Stimulated activated CD4-positive, alpha-beta T cell treated with anti-CD3 and anti-CD28 coated beads, Interleukin-4, amount 100 ng/mL, for 4 hours (primary cell): ENCODE measurements at regions not wholly inside any gene's neighbourhood (a gene's known extent, or its start where the extent isn't known, plus 50 kb on each side); places are given as distances from the start of the nearest gene placed in this dataset.
A peak's percentile ranks its signal among the peaks of the same experiment; 100 is the strongest.

ENCODE experiments used
- DNase-seq, 2 experiments: peaks; one replicate each; pipeline ENCODE4 v3.0.0-alpha.2; 2020

DNA sequence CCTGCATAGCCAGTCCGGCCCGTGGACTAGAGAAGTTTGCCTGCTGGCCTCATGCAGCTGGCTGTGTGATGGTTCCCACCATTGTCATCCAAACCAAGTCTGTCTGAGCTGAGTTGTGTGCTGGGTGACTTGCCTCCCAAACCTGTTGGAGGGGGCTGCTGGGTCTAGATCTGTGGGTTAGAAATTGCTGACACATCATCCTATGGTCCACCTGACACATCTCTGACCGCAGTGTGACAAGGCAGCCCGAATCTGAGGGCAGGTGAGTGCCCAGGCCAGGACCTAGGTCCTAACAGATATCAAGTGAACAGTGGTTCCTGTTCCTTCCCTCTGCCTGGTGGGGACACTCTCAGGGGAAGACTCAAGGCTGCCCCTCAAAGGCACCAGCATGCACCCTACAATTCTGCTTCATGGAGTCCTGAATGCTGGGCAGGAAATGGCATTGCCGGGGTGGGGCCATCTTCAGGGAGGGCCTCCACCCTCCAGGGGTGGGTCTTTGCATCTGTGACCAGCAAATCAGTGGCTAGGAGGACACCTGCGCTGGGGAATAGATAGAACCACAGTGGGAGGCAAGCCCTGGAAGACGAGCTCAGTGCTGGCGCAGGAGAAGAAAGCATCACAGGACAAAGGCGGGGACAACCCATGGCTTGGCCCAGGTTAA, 117.9 kb upstream of the ID2 start:
- DNase-seq = no peak

DNA sequence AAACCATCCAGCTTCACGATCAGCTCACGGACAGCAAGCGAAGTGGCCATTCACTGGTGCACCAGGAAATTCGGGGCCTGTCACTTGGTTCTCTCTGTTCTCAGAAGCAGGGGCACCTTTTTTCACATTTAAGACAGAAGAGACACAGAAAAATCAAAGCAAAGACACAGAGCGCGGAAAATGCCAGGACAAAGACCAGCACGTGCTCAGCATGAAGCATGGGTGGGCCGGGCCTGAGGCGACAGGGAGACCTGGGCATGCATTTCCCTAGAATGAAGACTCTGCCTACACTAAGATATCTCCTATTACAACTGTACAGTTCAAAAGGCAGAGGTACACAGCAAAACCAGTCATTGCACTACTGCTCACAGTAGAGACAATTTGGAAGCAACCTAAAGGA, 117.4 kb upstream of the ID2 start:
- no peak for DNase-seq

DNA sequence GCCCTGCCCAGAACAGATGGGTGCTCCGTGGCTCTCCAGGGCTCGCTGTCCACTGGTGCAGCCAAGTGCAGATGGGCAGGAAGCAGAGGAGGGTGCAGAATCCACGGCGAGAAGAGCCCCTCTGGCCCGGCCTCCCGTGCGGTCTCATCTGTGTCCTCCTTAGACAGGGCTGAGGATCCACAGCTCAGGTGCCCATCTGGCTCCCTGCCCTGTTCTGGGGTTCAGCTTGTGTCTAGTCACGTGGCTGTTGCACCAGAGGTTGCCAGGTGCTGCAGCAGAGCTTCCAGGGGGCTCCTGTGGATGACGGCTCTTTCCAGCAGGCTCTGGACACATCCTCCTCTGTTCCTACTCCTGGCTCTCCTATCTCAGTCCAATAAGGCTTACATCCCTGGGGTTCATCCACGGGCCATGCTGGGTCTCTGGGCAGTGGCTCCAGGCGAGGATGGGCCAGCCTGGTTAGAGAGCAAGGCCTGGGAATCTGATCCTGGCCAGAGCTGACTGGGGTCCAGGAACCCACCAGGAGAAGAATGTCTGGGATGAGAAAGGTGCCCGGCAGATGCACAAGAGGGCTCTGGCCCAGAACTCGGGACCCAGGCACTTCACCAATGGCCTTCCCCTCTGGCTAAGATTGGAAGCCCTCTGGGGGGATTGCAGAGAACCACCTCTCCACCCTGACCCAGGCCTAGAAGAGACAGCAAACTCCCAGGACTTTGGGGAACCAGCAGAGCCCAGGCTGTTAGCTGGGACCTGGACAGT, 116.3 kb upstream of the ID2 start:
- DNase-seq = no peak

DNA sequence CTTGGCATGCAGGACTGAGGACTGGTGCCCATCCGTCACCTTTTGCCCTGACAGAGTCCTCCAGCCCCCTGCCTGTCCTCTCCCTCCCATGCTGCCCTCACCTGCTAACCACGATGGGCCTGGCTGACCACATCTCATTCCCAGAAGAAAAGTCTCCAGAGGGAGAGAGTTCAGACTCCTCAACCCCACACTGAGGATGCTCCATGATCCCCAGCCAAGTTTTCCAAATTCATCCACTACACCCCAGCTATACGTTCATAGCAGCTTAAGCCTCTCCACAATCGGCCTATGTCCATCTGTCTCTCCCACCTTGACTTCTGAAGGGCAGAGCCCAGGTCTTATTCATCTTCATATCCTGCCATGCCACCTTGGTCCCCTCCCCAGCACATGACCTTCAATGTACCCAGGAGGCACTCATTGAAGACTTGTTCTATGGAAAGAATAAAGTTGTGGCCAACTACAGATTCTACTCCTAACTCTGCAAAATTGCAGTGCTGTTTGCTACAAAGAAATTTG, 115.6 kb upstream of the ID2 start:
- DNase-seq = no peak

DNA sequence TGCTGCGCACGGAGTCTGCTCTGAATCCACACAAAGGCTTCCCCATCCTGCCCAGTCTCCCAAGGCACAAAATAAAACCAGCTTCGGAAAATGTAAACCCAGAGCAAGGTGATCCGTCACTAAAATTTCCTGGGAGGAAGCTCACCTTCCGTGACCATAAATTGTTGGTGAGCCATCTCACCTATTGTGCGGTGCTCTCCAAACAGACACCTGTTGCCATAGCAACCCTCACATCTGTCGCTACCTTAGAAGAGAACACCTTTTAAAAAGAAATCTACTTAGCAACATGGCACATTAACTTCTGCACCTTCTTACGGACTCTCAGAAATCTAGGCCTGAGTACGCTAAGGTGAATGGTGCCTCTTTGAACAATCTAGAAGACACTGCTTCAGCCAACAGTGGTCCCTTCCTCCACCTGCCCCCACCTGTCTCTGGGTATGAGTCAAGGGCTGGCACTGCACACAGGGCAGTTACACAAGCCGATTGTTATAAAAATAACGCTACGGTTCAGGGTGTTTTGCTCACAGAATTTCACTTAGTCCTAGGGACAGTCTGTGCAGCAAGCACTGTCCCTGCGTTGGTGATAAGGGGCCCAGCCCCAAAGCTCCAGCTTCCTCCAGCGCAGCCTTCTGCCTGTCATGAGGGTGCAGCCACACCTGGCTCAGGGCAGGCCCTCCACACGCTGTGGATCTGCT, 114.9 kb upstream of the ID2 start:
- no peak for DNase-seq

DNA sequence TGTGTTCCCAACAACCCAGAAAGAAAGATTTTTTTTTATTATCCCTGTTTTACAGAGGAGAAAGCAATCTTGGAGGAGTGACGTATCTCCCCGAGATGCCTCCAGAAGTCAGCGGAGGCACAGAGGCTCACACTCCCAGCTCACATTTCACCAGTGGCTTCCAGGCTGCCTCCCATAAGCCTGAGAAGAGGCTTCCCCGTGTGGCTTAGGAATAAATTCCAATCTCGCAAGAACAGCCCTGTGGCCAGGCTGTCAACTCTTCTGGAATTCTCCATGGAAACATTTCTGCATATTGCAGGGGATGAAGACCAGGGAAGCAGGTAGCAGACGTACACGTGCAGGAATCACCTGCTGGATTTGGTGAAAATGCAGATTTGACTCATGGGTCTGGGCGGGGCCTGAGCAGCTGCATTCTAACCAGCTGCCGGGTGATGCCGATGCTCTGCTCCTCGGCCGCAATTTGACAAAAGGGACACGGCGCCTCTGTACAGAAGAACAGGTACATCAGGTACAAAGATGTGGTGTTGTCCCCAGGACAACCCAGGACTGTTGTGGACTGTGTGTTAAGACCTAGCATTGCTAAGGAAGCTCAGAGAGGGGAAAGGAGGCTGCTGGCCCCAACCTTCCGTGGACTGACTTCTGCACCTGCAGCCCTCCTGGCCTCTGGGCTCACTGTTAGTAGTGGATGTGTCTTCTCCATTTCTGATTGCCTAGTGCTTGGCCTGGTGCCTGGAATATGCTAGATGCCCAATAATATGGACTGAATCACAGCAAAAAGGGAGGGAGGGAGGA, 114.2 kb upstream of the ID2 start:
- no peak for DNase-seq

DNA sequence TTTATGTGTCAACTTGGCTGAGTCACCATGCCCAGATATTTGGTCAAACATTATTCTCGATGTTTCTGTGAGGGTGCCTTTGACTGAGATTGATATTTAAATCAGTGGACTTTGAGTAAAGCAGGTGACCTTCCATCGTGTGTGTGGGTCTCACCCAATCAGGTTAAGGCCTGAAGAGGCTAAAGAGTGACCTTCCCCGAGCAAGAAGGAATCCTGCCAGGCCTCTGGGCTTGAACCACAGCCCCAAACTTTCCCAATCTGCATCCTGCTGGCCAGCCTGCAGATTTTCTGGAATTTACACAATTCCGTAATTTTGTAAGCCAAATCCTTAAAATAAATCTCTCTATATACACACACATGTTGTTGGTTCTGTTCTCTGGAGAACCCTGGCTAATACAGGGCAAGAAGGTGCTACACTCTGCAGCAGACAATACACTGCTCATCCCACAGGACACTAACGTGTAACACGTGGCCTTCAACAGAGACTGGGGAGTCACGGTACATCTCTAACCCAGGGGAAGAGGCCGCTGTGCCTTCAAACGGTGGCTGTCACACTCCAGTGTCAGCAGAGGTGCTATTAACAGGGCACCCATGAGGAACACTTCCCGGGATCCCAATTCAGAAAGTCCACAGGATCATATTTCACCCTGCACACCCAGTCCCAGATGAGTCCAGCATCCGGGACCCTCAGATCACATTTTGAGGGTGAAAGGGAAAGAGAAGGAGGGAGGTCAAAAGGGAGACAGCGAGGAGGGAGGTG, 113.1 kb upstream of the ID2 start:
- no peak for DNase-seq

DNA sequence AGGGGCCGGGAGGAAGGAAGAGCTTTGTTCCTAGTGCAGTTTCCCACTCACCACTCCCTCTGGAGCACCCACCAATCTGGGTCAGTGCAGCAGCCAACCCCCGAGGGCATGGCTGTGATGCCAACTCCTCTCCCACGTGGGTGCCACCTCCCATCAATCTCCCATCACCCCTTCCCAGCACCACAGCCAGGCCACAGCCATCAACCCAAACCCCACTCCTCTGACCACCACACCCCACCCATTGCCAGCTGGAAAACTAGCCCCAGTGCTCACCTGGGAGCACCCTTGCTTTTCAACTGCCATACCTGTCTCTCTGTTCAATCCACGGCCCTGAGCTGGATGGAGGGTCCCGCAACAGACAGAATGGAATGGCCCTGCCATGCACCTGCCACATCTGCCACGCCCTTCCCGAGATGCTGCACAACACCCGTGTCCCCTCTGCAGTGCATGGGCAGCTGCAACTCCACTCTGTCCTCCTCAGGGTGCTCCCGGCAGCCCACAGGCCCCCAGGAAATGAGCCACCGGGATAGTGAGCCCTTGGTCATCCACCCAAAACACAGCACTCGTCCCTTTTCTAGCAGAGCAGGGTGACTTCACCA, 112.4 kb upstream of the ID2 start:
- no peak for DNase-seq

DNA sequence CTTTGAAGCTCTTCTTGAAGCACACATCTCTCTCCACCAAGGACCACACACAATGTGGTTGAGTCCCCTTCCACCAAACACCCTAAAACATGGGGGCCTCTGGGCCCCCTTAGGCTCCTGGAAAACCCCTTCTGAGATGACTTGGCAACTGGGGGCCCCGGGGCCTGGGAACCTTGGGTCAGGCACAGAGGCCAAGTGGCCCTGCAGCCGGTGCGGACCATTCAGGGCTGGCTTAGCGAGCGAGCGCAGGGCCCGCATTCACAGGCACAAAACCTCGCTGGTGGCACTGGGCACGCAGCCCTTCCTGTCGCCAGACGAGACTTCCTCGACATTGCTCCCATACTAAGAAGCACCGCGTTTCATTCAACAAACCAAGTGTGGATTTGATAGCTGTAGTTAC, 111.2 kb upstream of the ID2 start:
- no peak for DNase-seq

DNA sequence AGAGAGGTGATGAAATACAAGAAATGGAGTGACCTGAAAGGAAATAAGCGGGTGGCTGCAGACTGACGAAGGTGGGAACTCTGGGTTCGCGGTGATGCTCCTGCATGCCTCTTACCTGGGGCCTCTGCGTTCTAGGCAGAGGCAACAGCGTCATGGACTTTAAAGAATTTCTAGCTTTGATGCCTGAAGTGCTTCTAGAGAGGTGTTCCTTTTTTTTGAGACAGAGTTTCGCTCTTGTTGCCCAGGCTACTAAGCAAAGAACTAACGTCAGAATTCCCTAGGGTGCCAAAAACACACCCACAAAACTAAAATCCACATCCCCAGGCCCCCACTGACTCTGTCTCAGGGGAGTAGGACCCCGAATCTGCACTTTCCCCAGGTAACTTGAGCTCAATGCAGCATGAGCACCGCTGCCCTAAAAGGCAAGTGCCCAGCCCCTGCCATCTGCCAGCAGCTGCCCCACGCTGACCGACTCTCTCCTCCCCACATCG, 110.5 kb upstream of the ID2 start:
- no peak for DNase-seq

DNA sequence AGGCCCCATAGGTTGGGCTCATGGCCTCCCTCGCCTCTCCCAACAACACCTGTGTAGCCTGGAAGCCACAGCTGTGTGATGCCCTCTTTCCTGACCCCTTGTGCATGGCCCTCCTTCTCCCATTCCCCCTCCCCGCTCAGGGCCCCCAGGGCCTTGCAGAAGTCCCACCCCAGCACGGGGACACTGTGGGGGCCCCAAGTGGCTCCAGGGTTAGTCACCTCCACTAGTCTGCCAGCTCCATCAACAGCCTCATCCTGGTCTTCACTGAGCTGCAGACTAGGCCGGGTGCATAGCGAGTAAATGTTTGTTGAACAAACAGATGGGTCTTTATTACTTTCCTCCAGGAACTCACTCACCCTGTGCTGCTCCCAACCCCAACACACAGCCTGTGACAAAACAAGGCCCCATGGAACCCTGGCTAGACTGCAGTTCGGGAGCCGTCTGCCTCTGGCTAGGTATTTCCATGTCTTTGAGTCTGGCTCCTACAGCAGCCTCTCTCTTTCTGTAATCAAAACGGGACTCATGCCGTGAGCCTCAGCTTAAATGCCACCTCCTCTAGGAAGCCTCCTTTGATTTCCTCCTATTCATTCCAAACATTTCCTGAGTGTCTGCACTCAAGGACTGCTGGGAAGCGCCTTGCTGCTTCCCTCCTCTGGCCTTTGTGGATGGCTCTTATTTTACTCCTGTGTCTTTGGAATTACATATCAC, 109.9 kb upstream of the ID2 start:
- no peak for DNase-seq

DNA sequence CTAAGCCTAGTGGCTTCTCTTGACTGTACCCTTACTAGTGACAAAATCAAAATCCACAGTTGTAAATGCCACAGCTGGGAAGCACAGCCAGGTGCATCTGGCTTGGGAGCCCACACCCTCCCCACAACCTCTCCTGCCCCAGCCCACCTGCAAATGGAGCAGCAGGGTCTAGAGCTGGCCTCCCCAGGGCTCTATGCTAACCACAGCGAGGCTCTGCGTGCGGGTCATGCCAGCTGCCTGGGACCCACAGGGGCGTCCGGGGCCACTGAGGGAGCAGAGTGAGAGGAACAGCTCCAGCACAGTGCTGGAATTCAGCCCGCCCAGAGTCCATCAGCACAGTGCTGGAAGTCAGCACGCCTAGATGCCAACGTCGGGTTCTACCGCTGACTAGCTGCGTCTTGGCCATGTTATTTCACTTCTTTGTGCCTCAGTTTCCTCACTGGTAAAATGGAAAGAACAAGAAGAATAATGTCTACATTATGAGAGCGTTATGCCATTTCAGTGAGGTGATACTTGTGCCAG, 109.1 kb upstream of the ID2 start:
- DNase-seq = no peak

DNA sequence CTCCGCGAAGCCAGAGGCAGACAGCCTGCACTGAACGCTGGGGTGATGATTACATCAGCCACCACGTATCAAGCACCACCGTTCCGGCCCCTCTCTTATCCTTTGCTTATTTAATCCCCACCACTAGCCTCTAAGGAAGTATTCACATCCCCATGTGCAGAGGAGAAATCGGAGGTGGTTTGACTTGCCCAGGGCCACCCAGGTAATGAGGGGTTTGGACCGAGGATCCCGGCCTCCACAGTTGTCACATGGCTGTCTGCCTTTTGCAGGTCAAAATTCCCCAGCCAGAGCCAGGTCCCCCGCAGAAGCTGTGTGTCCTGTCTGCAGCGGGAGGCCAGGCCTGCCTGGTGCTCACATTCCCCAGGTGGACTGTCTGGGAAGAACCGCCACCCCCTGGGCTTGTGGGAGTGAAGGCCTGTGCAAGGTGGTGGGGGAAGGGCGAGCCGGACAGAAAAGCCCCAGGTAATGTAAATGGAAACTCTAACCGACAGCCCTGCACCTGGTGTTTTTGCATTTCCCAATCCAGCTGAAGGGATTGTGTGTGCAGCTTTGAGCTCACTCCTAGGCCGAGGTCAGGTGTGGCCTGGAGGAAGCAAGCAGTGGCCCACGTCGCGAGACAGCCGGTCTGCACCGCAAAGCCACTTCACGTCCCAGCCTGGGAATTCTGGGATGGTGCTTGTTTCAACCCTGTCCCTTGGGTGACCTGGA, 108.5 kb upstream of the ID2 start:
- DNase-seq = no peak

DNA sequence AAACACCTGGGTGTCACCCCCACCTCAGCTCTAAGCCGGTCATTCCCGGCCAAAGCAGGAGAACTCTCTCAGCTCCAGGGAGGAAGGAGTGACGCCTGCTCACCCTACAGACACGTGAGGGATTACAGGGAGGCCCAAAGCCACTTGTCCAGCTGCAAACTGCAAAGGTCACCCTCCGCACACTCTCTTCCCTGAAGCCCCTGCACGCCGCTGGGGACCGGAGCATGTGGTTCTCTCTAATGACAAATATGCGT, 108.0 kb upstream of the ID2 start:
- no peak for DNase-seq

DNA sequence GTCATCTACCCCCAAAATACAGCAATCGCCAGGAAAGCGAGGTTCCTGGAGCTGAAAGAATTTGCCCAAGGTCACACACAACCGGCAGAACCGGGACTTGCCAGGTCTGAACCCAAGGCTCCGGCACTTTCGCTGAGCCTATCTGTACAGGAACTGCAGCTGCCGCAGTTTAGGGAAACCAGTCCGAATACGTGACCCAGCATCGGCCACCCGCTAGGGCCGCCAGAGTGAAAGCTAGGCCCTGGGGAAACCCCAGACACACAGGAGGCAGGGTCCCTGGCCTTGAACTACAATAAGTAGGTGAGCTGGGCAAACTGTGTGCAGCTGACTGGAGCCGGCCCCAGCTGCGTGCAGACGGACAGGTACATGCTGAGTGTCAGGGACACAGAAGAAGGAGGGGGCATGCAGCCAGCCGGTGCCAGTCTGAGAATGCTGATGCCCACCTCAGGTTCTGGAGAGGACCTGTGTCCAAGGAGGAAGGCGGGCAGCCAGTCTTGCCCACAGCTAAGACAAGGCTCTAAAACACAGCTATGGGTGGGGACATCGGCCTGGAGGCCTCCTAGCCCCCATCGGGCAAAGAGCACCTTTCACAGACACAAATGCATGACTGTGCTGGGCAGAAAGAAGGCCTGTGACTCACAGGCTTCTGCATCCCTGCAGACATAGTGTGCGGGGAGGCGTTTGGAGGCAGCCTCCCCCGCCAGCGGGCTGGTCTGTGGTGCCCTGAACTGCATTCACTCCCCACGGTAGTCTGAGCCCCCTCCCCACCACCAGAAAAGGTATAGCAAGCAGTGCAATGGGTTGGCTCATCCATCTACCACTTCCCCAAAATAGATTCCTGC, 107.4 kb upstream of the ID2 start:
- DNase-seq = no peak

DNA sequence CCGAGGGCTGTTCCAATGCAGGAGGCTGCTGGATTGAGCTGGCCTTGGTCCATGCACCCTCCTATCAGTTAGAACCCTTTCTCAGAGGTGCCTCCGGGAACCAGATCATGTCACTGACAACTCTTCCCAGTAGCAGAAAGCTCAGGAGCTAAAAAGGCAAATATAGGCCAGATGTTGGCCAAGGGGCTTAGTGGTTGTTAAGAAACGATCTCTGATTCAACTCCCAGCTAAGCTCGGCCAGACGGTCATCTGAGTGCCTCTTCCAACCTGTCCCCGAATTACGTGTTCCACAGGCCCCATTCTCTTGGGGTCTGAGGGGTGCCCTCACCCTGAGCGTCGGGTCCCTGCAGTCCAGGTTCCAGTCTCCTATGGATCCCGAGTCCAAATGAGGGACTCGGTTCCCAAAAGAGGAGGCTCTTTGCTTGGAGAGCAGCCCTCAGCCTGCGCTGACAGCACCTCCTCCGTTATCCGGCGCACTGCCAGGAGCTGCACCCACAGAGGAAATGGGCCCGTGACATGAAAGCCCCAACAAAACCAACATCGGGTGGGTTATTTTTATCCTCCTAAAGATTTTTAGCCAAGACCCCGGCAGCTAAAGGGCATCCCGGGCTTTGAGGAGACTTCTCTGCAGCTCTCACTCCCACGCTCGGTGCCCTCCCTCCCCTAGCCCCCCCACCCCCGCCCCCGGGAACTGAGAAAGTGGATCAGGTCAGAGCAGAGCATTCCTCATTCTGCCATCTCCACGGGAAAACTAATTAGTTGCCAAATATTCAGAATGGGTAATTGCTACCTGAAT, 106.6 kb upstream of the ID2 start:
- DNase-seq = peak; percentile 28 to 35

DNA sequence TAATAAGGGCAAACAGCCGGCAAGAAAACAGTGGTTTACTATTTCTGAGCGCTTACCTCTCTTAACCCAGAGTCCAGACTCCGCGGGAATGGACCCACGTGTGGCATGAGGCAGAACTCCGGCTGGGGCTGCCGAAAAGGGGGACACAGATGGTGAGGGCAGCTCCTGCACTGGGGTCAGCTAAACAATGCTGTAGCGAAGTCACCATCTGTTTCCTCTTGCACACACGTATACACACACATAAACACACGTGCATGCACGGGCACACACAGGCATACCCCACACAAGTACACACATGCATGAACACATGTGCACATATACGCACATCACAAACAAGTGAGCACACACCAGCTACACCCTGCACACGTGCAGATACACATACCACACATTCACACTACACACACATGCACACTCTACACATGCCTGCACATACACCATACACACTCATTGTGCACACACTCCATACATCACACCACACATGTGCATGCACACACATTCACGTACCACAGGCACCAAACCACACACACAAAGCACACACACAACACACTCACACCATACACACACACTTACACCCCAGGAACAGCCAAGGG, 105.9 kb upstream of the ID2 start:
- no peak for DNase-seq

DNA sequence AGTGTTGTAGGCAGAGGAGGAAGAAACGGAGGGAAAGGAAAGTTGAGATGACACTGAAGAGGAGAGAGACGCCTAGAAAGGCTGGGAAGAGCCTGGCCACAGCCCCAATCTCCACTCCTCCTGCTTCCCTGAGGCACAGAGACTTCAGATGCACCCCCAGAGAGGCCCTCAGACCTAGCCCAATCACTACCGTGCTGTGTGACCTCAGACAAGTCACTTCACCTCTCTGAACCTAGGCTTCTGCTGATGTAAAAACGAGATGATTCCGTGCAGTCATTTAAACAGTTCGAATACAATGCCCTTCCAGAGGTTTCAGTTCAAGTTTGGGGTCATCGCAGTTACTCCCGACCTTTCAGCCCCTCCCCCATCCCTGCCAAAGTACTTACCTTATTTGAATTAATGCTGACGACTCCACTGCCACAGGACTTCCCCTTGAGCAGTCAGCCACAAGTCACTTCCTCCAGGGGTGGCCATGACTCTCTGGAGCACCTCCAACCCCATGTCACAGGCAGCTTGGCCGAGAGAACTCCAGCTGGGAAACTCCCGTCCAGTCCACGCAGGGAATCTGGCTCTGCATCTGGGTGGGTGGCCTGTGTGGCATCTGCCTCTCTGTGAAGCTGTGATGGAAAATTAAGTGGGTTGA, 105.2 kb upstream of the ID2 start:
- DNase-seq = peak in 1 of 2 experiments; percentile 17
